GM12872 (cell line): ENCODE measurements at regions not wholly inside any gene's neighbourhood (a gene's known extent, or its start where the extent isn't known, plus 50 kb on each side); places are given as distances from the start of the nearest gene placed in this dataset.

ENCODE experiments used
- CTCF ChIP-seq: IDR thresholded peaks from 3 replicates; pipeline ENCODE4 v1.5.1; 2011; ENCODE audit warnings: low read depth, mild to moderate bottlenecking, low read length, moderate library complexity; ENCODE audit not compliant: insufficient read depth

- no peak for TF ChIP-seq CTCF
Observed at GRCh38 chr3:195010551-195011100, 260.3 kb downstream of the XXYLT1 start.

- TF ChIP-seq CTCF, result no peak
Observed at GRCh38 chr3:195011231-195011834, 259.6 kb downstream of the XXYLT1 start.

- no peak for TF ChIP-seq CTCF
Observed at GRCh38 chr3:195012100-195012499, 258.9 kb downstream of the XXYLT1 start.

GRCh38 chr3:195012571-195012970, 258.4 kb downstream of the XXYLT1 start:
- TF ChIP-seq CTCF, result no peak

- no peak for TF ChIP-seq CTCF
Observed at GRCh38 chr3:195013411-195014361, 257.3 kb downstream of the XXYLT1 start.

- no peak for TF ChIP-seq CTCF
Observed at GRCh38 chr3:195015021-195015420, 255.9 kb downstream of the XXYLT1 start.

GRCh38 chr3:195017151-195017550, 253.8 kb downstream of the XXYLT1 start:
- TF ChIP-seq CTCF, result no peak
